ENCODE measurements at regions not wholly inside any gene's neighbourhood (a gene's known extent, or its start where the extent isn't known, plus 50 kb on each side); places are given as distances from the start of the nearest gene placed in this dataset.

- DNase-seq: no peak
These were observed 221.6 kb downstream of the MYCN start for GRCh38 chr2:16161768-16162490.

- no peak for DNase-seq
These were observed 220.8 kb downstream of the MYCN start for GRCh38 chr2:16161085-16161565.

DNA sequence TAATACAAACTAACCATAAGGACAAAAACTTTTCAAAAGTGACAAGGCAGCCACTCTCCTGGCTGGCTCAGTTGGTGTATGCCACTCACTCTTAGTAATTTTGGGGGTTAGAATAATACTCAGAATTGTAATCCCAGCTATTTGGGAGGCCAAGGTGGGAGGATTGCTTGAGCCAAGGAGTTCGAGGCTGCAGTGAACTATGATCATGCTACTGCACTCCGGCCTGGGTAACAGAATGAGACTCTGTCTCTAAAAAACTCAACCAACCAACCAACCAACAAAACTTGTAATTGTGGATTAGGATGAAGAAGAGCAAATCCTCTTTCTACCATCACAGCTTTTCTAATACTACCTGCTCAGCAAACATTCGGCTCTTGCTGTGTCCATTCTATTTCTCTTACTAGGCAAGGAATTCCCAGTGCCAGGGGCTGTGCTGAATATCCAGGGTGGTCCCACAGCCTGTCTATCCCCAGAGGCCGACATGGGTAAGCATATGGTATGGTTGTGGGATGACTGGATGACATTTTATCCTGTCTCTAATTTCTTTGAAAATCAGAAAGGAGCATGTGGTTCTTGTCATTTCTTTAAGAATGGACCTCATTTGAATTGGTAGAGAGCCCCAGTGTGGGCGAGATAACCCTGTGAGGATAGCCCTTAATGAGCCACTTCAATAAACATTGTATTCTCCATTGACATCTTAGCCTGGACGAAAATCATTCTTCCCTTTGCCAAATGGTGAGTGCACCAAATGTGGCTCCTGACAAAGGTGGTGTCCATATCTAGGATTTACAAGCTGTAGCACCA, 220.1 kb downstream of the MYCN start:
- DNase-seq: no peak

- DNase-seq: no peak
These were observed 216.1 kb downstream of the MYCN start for GRCh38 chr2:16156411-16156810.

- no peak for DNase-seq
These were observed 215.4 kb downstream of the MYCN start for GRCh38 chr2:16155766-16156165.

DNA sequence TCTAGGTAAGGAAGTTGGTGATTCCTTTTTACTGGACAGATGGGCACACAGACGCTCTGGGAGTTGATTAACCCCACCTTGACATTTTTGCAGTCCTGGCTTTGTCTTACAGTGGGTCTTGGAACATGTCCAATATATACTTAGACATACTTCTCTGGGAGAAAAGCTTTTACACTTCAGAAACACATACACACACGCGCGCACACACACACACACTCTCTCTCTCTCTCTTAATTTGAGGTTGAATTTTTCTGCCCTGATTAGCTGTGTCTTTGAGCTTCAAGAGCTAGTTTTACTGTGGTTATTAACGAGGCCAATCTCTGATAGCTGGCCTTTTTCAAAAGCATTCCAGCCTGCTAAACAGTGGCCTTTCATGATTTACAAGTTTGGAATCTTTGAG, 215.0 kb downstream of the MYCN start:
- DNase-seq: no peak

GRCh38 chr2:16154501-16155280, 214.3 kb downstream of the MYCN start:
- DNase-seq: no peak

- no peak for DNase-seq
These were observed 213.7 kb downstream of the MYCN start for GRCh38 chr2:16154061-16154460.

- DNase-seq: no peak
These were observed 213.3 kb downstream of the MYCN start for GRCh38 chr2:16153754-16154035.

DNA sequence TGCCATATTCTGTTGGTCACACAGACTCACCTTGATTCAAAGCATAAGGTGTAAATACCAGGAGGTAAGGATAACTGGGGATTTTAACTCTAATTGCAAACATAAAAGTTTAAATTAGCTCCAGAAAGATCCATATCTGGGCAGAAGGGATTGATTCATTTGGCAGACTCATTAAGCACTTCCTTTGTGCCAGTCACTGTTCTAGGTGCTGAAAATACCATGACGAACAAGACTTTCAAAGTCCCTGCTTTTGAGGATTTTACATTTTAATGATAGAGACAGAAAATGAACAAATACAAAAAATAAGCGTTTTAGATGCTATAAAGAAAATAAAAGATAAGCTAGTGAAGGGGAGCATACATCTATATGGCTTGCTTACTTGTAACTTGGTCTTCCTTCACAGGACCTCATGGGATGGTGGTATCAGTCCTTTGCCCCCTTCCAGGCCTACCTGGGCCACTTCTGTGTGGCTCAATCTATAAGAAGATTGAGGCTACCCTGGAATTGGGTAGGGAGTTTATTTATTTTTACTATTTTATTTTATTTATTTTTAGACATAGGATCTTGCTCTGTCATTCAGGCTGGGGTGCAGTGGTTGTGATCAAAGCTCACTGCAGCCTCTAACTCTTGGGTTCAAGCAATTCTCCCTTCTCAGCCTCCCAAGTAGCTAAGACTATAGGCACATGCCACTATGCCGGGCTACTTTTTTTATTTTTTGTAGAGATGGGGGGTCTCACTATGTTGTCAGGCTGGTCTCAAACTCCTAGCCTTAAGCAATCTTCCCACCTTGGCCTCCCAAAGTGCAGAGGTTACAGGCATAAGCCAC, 212.8 kb downstream of the MYCN start:
- DNase-seq: no peak

DNA sequence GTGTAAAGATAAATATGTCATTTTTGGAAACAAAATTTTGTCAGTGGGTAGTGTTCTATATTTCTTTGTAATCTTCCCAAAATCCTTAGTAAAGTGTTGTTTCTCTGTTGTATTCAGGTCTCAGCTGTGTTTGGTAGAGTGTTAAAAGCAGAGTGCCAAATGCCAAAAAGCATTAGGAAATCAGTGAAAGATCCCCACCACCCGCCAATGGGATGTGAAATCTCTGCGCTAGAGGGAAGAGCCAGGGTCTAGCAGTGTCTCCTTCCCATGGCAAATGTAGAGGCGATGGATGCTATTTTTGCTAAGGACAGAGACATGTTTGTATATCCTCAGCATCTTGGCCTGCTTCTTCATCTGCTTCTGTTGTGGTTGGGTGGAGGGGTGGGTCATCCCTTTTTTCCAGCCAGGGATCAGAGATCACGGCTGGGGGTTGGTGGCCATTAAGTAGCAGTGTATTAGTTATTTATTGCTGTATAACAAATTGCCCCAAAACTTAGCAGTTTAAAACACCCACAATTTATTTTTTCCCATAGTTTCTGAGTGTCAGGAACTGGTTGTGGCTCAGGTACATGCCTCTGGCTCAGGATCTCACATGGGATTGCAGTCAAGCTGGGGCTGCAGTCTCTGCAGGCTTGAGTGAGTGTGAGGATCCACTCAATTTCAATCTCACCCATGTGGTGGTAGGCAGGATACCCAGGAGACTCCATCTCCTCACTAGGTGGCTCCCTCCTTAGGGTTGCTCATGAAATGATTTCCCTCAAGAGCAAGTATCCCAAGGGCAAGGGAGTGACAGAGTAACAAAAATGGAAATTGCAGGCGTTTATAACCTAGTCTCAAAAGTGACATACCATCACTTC, 211.9 kb downstream of the MYCN start:
- DNase-seq: no peak

DNA sequence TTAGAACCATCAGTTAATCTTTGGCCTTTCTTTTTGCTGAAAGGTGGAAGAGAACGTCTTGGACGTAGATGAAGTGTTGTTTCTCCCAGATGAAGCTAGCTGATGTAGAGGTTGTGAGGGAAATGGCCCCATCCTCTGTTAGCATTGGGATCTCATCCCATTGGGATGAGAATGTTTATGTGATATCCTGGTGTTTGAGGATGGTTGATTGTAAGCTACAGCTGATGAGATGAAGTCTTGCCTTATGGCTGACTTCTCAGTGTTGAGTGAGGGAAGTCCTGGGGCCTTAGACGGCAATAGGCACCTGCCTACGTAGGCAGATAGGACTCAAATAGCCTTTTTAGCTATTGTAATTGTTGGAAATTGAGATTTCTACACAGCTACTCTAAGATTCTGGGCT, 211.3 kb downstream of the MYCN start:
- DNase-seq: no peak

DNA sequence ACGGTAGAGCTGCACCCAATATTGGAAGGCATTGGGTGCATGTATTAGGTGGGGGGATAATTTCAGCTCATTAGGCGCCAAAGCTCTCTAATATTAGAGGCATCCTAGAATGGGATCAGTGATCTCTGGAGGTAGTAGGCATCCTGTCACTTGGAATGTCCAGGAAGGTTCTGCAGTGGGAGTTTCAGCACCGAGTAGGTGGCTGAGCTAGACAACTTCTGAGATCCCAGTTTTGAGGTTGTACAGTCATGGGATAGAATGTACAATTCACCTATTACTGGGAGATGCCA, 210.9 kb downstream of the MYCN start:
- no peak for DNase-seq

DNA sequence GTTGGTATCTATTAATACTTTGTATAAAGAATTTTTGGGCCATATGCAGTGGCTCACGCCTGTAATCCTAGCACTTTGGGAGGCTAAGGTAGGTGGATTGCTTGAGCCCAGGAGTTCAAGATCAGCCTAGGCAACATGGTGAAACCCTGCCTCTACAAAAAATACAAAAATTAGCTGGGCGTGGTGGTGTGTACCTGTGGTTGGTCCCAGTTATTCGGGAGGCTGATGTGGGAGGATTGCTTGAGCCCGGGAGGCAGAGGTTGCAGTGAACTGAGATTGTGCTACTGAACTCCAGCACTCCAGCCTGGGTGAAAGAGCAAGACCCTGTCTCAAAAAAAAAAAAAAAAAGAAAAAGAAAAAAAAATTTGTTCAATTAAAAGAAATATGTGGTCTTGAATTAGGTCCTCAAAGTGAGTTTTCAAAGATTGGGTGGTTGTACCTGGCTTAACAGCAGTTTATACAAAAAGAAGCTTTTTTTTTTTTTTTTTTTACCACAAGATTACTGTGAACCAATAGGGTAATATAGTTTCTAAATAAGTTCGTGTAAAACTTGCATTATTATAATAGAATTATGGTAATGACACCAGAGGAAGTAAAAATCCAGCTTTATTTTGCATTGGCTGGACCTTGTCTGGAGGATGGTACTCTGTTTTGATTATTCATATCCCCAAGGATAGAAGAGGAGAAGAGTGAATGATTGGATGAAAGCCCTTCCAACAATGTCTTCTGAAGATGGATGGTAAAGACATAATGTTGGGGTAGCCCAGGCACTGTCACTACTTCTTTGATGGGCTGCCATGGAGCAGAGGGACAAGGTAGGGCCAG, 210.3 kb downstream of the MYCN start:
- DNase-seq: no peak

- no peak for DNase-seq
These were observed 209.2 kb downstream of the MYCN start for GRCh38 chr2:16149349-16150243.

DNA sequence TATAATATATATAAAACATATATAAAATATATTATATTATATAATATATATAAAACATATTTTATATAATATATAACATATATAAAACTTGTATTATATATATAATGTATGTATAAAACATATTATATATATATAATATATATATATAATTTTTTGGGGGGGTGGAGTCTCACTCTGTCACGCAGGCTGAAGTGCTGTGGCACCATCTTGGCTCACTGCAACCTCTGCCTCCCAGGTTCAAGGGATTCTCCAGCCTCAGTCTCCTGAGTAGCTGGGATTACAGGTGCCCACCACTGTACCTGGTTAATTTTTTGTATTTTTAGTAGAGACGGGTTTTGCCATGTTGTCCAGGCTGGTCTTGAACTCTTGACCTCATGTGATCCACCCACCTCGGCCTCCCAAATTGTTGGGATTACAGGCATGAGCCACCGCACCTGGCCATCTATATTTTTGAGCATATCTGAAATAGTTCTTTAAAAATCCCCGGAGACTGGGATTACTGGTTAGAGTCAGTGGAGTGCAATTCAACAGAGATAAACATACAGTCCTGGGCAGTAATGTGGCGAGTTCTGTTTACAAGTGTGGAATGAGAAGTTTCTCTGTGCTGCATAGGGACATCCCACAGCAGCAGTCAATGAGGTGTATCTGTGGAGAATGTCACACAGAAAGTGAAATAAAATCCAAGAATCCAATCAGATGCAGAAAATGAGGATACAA, 208.4 kb downstream of the MYCN start:
- no peak for DNase-seq

GRCh38 chr2:16142383-16143361, 202.3 kb downstream of the MYCN start:
- no peak for DNase-seq

GRCh38 chr2:16141641-16141921, 201.2 kb downstream of the MYCN start:
- no peak for DNase-seq

Measured in NCI-H2171 (cell line).